ENCODE measurements at regions not wholly inside any gene's neighbourhood (a gene's known extent, or its start where the extent isn't known, plus 50 kb on each side); places are given as distances from the start of the nearest gene placed in this dataset.

- DNase-seq = no peak
Observed at GRCh38 chr15:97199393-97200051, 761.0 kb upstream of the ARRDC4 start.

GRCh38 chr15:97200161-97200560, 760.3 kb upstream of the ARRDC4 start:
- no peak for DNase-seq

- no peak for DNase-seq
Observed at GRCh38 chr15:97210277-97210676, 750.2 kb upstream of the ARRDC4 start.

GRCh38 chr15:97215629-97216028, 744.9 kb upstream of the ARRDC4 start:
- no peak for DNase-seq

- no peak for DNase-seq
Observed at GRCh38 chr15:97224191-97224641, 736.3 kb upstream of the ARRDC4 start.

- DNase-seq = peak; percentile 32
Observed at GRCh38 chr15:97234851-97235610, 725.5 kb upstream of the ARRDC4 start.

- no peak for DNase-seq
Observed at GRCh38 chr15:97235611-97235985, 724.9 kb upstream of the ARRDC4 start.

- no peak for DNase-seq
Observed at GRCh38 chr15:97236140-97236539, 724.4 kb upstream of the ARRDC4 start.

GRCh38 chr15:97237160-97237559, 723.3 kb upstream of the ARRDC4 start:
- DNase-seq = no peak

- DNase-seq = no peak
Observed at GRCh38 chr15:97248376-97248775, 712.1 kb upstream of the ARRDC4 start.

GRCh38 chr15:97259943-97260342, 700.6 kb upstream of the ARRDC4 start:
- DNase-seq = no peak

GRCh38 chr15:97301166-97301565, 659.3 kb upstream of the ARRDC4 start:
- DNase-seq = no peak

GRCh38 chr15:97316362-97316761, 644.1 kb upstream of the ARRDC4 start:
- DNase-seq = no peak

- DNase-seq = no peak
Observed at GRCh38 chr15:97317163-97317562, 643.3 kb upstream of the ARRDC4 start.

GRCh38 chr15:97319291-97319690, 641.2 kb upstream of the ARRDC4 start:
- DNase-seq = no peak

- no peak for DNase-seq
Observed at GRCh38 chr15:97346221-97346620, 614.3 kb upstream of the ARRDC4 start.

- DNase-seq = no peak
Observed at GRCh38 chr15:97350813-97351212, 609.7 kb upstream of the ARRDC4 start.

GRCh38 chr15:97383516-97383915, 577.0 kb upstream of the ARRDC4 start:
- DNase-seq = no peak

- DNase-seq = no peak
Observed at GRCh38 chr15:97386940-97387339, 573.6 kb upstream of the ARRDC4 start.

- no peak for DNase-seq
Observed at GRCh38 chr15:97401195-97401594, 559.3 kb upstream of the ARRDC4 start.

- no peak for DNase-seq
Observed at GRCh38 chr15:97401970-97402369, 558.5 kb upstream of the ARRDC4 start.

GRCh38 chr15:97406841-97407240, 553.7 kb upstream of the ARRDC4 start:
- no peak for DNase-seq

GRCh38 chr15:97410897-97411575, 549.5 kb upstream of the ARRDC4 start:
- DNase-seq = peak; percentile 33

GRCh38 chr15:97420130-97420529, 540.4 kb upstream of the ARRDC4 start:
- no peak for DNase-seq
